ENCODE measurements at regions not wholly inside any gene's neighbourhood (a gene's known extent, or its start where the extent isn't known, plus 50 kb on each side); places are given as distances from the start of the nearest gene placed in this dataset.
A peak's percentile ranks its signal among the peaks of the same experiment; 100 is the strongest.

GRCh38 chrX:69237236-69237635, 72.0 kb upstream of the PJA1 start:
- 74 to 82% methylated on average over 5 of the region's 5 CpGs for WGBS, 2 donors
- ATAC-seq (no peak), DNase-seq (no peak)
- no peak overlapping the region for H3K4me3 ChIP-seq
- no peaks in the 10 kb centered on the region for H3K9me3 ChIP-seq
- H3K36me3 ChIP-seq, result no peaks in the 10 kb centered on the region
- H3K4me1 ChIP-seq, result peaks cover 0 to 6% (median 0%) of the 10 kb centered on the region in 9 donors
- no peak overlapping the region for H3K27ac ChIP-seq
- TF ChIP-seq, protein P1, sequence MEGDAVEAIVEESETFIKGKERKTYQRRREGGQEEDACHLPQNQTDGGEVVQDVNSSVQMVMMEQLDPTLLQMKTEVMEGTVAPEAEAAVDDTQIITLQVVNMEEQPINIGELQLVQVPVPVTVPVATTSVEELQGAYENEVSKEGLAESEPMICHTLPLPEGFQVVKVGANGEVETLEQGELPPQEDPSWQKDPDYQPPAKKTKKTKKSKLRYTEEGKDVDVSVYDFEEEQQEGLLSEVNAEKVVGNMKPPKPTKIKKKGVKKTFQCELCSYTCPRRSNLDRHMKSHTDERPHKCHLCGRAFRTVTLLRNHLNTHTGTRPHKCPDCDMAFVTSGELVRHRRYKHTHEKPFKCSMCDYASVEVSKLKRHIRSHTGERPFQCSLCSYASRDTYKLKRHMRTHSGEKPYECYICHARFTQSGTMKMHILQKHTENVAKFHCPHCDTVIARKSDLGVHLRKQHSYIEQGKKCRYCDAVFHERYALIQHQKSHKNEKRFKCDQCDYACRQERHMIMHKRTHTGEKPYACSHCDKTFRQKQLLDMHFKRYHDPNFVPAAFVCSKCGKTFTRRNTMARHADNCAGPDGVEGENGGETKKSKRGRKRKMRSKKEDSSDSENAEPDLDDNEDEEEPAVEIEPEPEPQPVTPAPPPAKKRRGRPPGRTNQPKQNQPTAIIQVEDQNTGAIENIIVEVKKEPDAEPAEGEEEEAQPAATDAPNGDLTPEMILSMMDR (IDR thresholded peaks at IDR 0.05), result no peak
- intact Hi-C loops (cut with DNase I), result loop anchor here in 4 of 10 donors (10.0 kb wide), 2 partner anchors 48 to 148 kb away; no protein-coding TSS in a partner anchor
- peaks cover 0 to 36% (median 0%) of the 10 kb centered on the region in 7 donors for H3K27me3 ChIP-seq

DNA sequence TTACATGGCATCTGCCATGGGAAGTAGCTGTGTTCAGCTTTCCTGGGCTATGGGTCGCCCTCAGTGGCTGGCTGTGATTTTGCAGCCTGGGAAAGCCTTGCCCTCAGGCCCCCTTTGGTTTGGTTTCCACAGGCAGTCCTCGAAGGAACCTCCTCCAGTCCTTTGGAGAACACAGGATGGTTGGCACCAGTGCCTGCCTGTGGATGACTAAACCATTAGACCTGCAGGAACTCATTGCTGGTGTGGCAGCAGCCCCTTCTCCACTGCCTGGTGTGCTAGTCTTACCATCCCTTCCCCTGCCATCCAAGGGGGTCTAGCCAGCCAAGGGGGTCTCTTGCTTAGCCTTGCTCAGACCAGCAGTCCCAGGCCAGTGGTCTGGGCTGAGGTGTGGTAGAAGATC, 71.4 kb upstream of the PJA1 start:
- ATAC-seq (no peak), DNase-seq (no peak)
- Histone ChIP-seq H3K9me3 (no peaks in the 10 kb centered on the region), H3K36me3 (no peaks in the 10 kb centered on the region), H3K4me1 (peaks cover 0 to 6% (median 0%) of the 10 kb centered on the region in 9 donors), H3K4me3 (no peak overlapping the region), H3K27ac (no peak overlapping the region), H3K27me3 (peaks cover 0 to 30% (median 0%) of the 10 kb centered on the region in 7 donors)
- TF ChIP-seq, protein P1 (IDR thresholded peaks at IDR 0.05), result no peak
- 80 to 82% methylated on average over 2 of the region's 2 CpGs for WGBS, 2 donors
- intact Hi-C loops (cut with DNase I), result loop anchor here in 4 of 10 donors (10.0 kb wide), 2 partner anchors 48 to 148 kb away; no protein-coding TSS in a partner anchor

- Histone ChIP-seq H3K9me3 (no peaks in the 10 kb centered on the region), H3K36me3 (no peaks in the 10 kb centered on the region), H3K4me1 (peaks cover 0 to 6% (median 0%) of the 10 kb centered on the region in 9 donors), H3K4me3 (no peak overlapping the region), H3K27me3 (peaks cover 0 to 21% (median 0%) of the 10 kb centered on the region in 7 donors), H3K27ac (no peak overlapping the region)
- intact Hi-C loops (cut with DNase I), result loop anchor here in 4 of 10 donors (5.0 to 10.0 kb wide), 3 partner anchors 48 to 150 kb away; no protein-coding TSS in a partner anchor
- TF ChIP-seq, protein P1 (IDR thresholded peaks at IDR 0.05), result no peak
- no peak for ATAC-seq
- no peak for DNase-seq
These were observed 69.4 kb upstream of the PJA1 start for GRCh38 chrX:69234624-69235023.

GRCh38 chrX:69232945-69233344, 67.7 kb upstream of the PJA1 start:
- Histone ChIP-seq H3K4me3 (no peak overlapping the region), H3K9me3 (no peaks in the 10 kb centered on the region), H3K27me3 (peaks cover 0 to 21% (median 0%) of the 10 kb centered on the region in 7 donors), H3K27ac (no peak overlapping the region), H3K4me1 (peaks cover 0 to 2% (median 0%) of the 10 kb centered on the region in 9 donors), H3K36me3 (no peaks in the 10 kb centered on the region)
- intact Hi-C loops (cut with DNase I), result loop anchor here in 4 of 10 donors (5.0 to 10.0 kb wide), 3 partner anchors 49 to 152 kb away; no protein-coding TSS in a partner anchor
- TF ChIP-seq, protein P1 (IDR thresholded peaks at IDR 0.05), result no peak
- DNase-seq (no peak), ATAC-seq (peak in 1 of 8 donors; percentile 35)
- 25% methylated on average over 3 of the region's 3 CpGs for WGBS, 2 donors

Measured in heart right ventricle (tissue), 16 donors.